ENCODE measurements at regions not wholly inside any gene's neighbourhood (a gene's known extent, or its start where the extent isn't known, plus 50 kb on each side); places are given as distances from the start of the nearest gene placed in this dataset.

GRCh38 chr2:234546770-234547169 lies 49.9 kb upstream of the ARL4C start:
- TF ChIP-seq POLR2A (IDR thresholded peaks at IDR 0.05; ENCODE audit: low read depth) (no peak), EP300 (IDR thresholded peaks at IDR 0.05) (no peak), CTCF (IDR thresholded peaks at IDR 0.05) (no peak)

All from esophagus muscularis mucosa (tissue), 4 donors.